ENCODE measurements at regions not wholly inside any gene's neighbourhood (a gene's known extent, or its start where the extent isn't known, plus 50 kb on each side); places are given as distances from the start of the nearest gene placed in this dataset.

- no peak for DNase-seq (ENCODE audit: insufficient read length, low spot score, missing footprints)
- Histone ChIP-seq H2AFZ (ENCODE audit: low read length) (no peak overlapping the region), H3K4me2 (ENCODE audit: insufficient read depth, low read length) (no peak overlapping the region), H3K4me3 (ENCODE audit: insufficient read depth, low read length) (no peak overlapping the region), H3K9me3 (ENCODE audit: low read depth, low read length) (no peaks in the 10 kb centered on the region), H3K27ac (ENCODE audit: low read depth, low read length) (no peak overlapping the region), H3K79me2 (ENCODE audit: insufficient read depth, low read length) (no peaks in the 10 kb centered on the region), H3K36me3 (ENCODE audit: insufficient read depth, low read length) (no peaks in the 10 kb centered on the region), H3K27me3 (ENCODE audit: insufficient read depth, low read length) (no peaks in the 10 kb centered on the region), H3K4me1 (ENCODE audit: insufficient read depth, low read length) (peaks cover 16% of the 10 kb centered on the region), H4K20me1 (ENCODE audit: insufficient read depth, low read length) (no peaks in the 10 kb centered on the region)
- TF ChIP-seq CTCF (IDR thresholded peaks at IDR 0.05; ENCODE audit: extremely low read depth, low read depth, low read length), result no peak
Measured at GRCh38 chr3:177551431-177551836, 354.2 kb upstream of the TBL1XR1 start.

- no peak overlapping the region for H2AFZ ChIP-seq (ENCODE audit: low read length)
- DNase-seq (ENCODE audit: insufficient read length, low spot score, missing footprints), result no peak
- H3K4me3 ChIP-seq (ENCODE audit: insufficient read depth, low read length), result no peak overlapping the region
- no peaks in the 10 kb centered on the region for H3K79me2 ChIP-seq (ENCODE audit: insufficient read depth, low read length)
- TF ChIP-seq CTCF (IDR thresholded peaks at IDR 0.05; ENCODE audit: extremely low read depth, low read depth, low read length), result no peak
- H3K27me3 ChIP-seq (ENCODE audit: insufficient read depth, low read length), result no peaks in the 10 kb centered on the region
- no peak overlapping the region for H3K27ac ChIP-seq (ENCODE audit: low read depth, low read length)
- H3K36me3 ChIP-seq (ENCODE audit: insufficient read depth, low read length), result no peaks in the 10 kb centered on the region
- no peaks in the 10 kb centered on the region for H3K9me3 ChIP-seq (ENCODE audit: low read depth, low read length)
- no peak overlapping the region for H3K4me2 ChIP-seq (ENCODE audit: insufficient read depth, low read length)
- peaks cover 16% of the 10 kb centered on the region for H3K4me1 ChIP-seq (ENCODE audit: insufficient read depth, low read length)
- H4K20me1 ChIP-seq (ENCODE audit: insufficient read depth, low read length), result no peaks in the 10 kb centered on the region
Measured at GRCh38 chr3:177552051-177552450, 354.8 kb upstream of the TBL1XR1 start.

GRCh38 chr3:177553012-177553411 is 355.7 kb upstream of the TBL1XR1 start:
- Histone ChIP-seq H3K4me3 (ENCODE audit: insufficient read depth, low read length) (no peak overlapping the region), H3K36me3 (ENCODE audit: insufficient read depth, low read length) (no peaks in the 10 kb centered on the region), H3K27ac (ENCODE audit: low read depth, low read length) (no peak overlapping the region), H3K4me2 (ENCODE audit: insufficient read depth, low read length) (no peak overlapping the region), H3K4me1 (ENCODE audit: insufficient read depth, low read length) (peaks cover 16% of the 10 kb centered on the region), H4K20me1 (ENCODE audit: insufficient read depth, low read length) (no peaks in the 10 kb centered on the region), H2AFZ (ENCODE audit: low read length) (peak overlapping the region; percentile 67), H3K79me2 (ENCODE audit: insufficient read depth, low read length) (no peaks in the 10 kb centered on the region), H3K9me3 (ENCODE audit: low read depth, low read length) (no peaks in the 10 kb centered on the region), H3K27me3 (ENCODE audit: insufficient read depth, low read length) (no peaks in the 10 kb centered on the region)
- TF ChIP-seq CTCF (IDR thresholded peaks at IDR 0.05; ENCODE audit: extremely low read depth, low read depth, low read length), result no peak
- DNase-seq (ENCODE audit: insufficient read length, low spot score, missing footprints), result no peak

- H3K4me2 ChIP-seq (ENCODE audit: insufficient read depth, low read length), result no peak overlapping the region
- H3K4me1 ChIP-seq (ENCODE audit: insufficient read depth, low read length), result peaks cover 16% of the 10 kb centered on the region
- no peaks in the 10 kb centered on the region for H3K9me3 ChIP-seq (ENCODE audit: low read depth, low read length)
- no peaks in the 10 kb centered on the region for H4K20me1 ChIP-seq (ENCODE audit: insufficient read depth, low read length)
- H3K27ac ChIP-seq (ENCODE audit: low read depth, low read length), result no peak overlapping the region
- DNase-seq (ENCODE audit: insufficient read length, low spot score, missing footprints), result no peak
- H3K27me3 ChIP-seq (ENCODE audit: insufficient read depth, low read length), result no peaks in the 10 kb centered on the region
- H3K79me2 ChIP-seq (ENCODE audit: insufficient read depth, low read length), result no peaks in the 10 kb centered on the region
- H3K36me3 ChIP-seq (ENCODE audit: insufficient read depth, low read length), result no peaks in the 10 kb centered on the region
- H3K4me3 ChIP-seq (ENCODE audit: insufficient read depth, low read length), result no peak overlapping the region
- TF ChIP-seq CTCF (IDR thresholded peaks at IDR 0.05; ENCODE audit: extremely low read depth, low read depth, low read length), result no peak
- H2AFZ ChIP-seq (ENCODE audit: low read length), result peak overlapping the region; percentile 67
Measured at GRCh38 chr3:177553579-177553978, 356.3 kb upstream of the TBL1XR1 start.

All from osteoblast (primary cell).